BLaER1 treated with 17β-estradiol and CSF1 and Interleukin-3, amounts not matched to agents 10 nM and 100 nM (cell line): ENCODE measurements at regions not wholly inside any gene's neighbourhood (a gene's known extent, or its start where the extent isn't known, plus 50 kb on each side); places are given as distances from the start of the nearest gene placed in this dataset.
A peak's percentile ranks its signal among the peaks of the same experiment; 100 is the strongest.

Experiments used
- H3K27ac ChIP-seq, 11 experiments: shearing (Covaris generic); formaldehyde crosslinking; 2 replicates each; pipeline ENCODE4 v1.8.1; 2022
- H3K27me3 ChIP-seq, 11 experiments: shearing (Covaris generic); formaldehyde crosslinking; 2 replicates each; pipeline ENCODE4 v1.8.1; 2022
- H3K36me3 ChIP-seq, 11 experiments: shearing (Covaris generic); formaldehyde crosslinking; 2 replicates each; pipeline ENCODE4 v1.8.1; 2022
- H3K4me1 ChIP-seq, 10 experiments: shearing (Covaris generic); formaldehyde crosslinking; 2 replicates each; pipeline ENCODE4 v1.8.1; 2022
- H3K4me2 ChIP-seq, 11 experiments: shearing (Covaris generic); formaldehyde crosslinking; 2 replicates each; pipeline ENCODE4 v1.8.1; 2022
- H3K4me3 ChIP-seq, 10 experiments: shearing (Covaris generic); formaldehyde crosslinking; 2 replicates each; pipeline ENCODE4 v1.8.1; 2022
- H3K9ac ChIP-seq, 11 experiments: shearing (Covaris generic); formaldehyde crosslinking; 2 replicates each; pipeline ENCODE4 v1.8.1; 2022
- H3K9me3 ChIP-seq, 11 experiments: shearing (Covaris generic); formaldehyde crosslinking; replicated peaks in 1 of 11; 2 replicates each; pipeline ENCODE4 v1.8.1; 2022
- H4K20me1 ChIP-seq, 11 experiments: shearing (Covaris generic); formaldehyde crosslinking; 2 replicates each; pipeline ENCODE4 v1.8.1; 2022
- Cebpa-rat ChIP-seq, 11 experiments: shearing (Covaris generic); IDR thresholded peaks; 2 replicates each; pipeline ENCODE4 v1.8.1; 2022

- H3K9ac ChIP-seq = no peak overlapping the region
- TF ChIP-seq Cebpa-rat (IDR thresholded peaks at IDR 0.05) = no peak
- no peak overlapping the region for H3K4me3 ChIP-seq
- peaks cover 3 to 37% (median 33%) of the 10 kb centered on the region in 11 experiments; a peak in 19 of 22 replicates for H3K27me3 ChIP-seq
- H3K4me1 ChIP-seq = peaks cover 0 to 9% (median 7%) of the 10 kb centered on the region in 10 experiments; a peak in 10 of 20 replicates
- no peak overlapping the region for H3K4me2 ChIP-seq
- H3K36me3 ChIP-seq = no peaks in the 10 kb centered on the region
- H3K27ac ChIP-seq = no peak overlapping the region
- H4K20me1 ChIP-seq = no peaks in the 10 kb centered on the region
- no peaks in the 10 kb centered on the region for H3K9me3 ChIP-seq
Measured at GRCh38 chr5:3124410-3124809, 372.9 kb upstream of the IRX2 start.

GRCh38 chr5:3123763-3124157 lies 372.3 kb upstream of the IRX2 start:
- H3K4me1 ChIP-seq = peaks cover 0 to 9% (median 7%) of the 10 kb centered on the region in 10 experiments; a peak in 10 of 20 replicates
- H3K9me3 ChIP-seq = no peaks in the 10 kb centered on the region
- H3K27ac ChIP-seq = no peak overlapping the region
- TF ChIP-seq Cebpa-rat (IDR thresholded peaks at IDR 0.05) = no peak
- H3K4me3 ChIP-seq = no peak overlapping the region
- no peaks in the 10 kb centered on the region for H3K36me3 ChIP-seq
- H3K27me3 ChIP-seq = peaks cover 3 to 44% (median 36%) of the 10 kb centered on the region in 11 experiments; a peak in 19 of 22 replicates
- no peak overlapping the region for H3K4me2 ChIP-seq
- no peak overlapping the region for H3K9ac ChIP-seq
- no peaks in the 10 kb centered on the region for H4K20me1 ChIP-seq

GRCh38 chr5:3122985-3123762 lies 371.7 kb upstream of the IRX2 start:
- Histone ChIP-seq H3K9ac (no peak overlapping the region), H4K20me1 (no peaks in the 10 kb centered on the region), H3K4me1 (peaks cover 0 to 9% (median 7%) of the 10 kb centered on the region in 10 experiments; a peak in 10 of 20 replicates), H3K27ac (no peak overlapping the region), H3K9me3 (no peaks in the 10 kb centered on the region), H3K4me3 (no peak overlapping the region), H3K4me2 (no peak overlapping the region), H3K27me3 (peaks cover 3 to 44% (median 37%) of the 10 kb centered on the region in 11 experiments; a peak in 19 of 22 replicates), H3K36me3 (no peaks in the 10 kb centered on the region)
- no peak for TF ChIP-seq Cebpa-rat (IDR thresholded peaks at IDR 0.05)

GRCh38 chr5:3122216-3122615 lies 370.7 kb upstream of the IRX2 start:
- peaks cover 0 to 9% (median 7%) of the 10 kb centered on the region in 10 experiments; a peak in 10 of 20 replicates for H3K4me1 ChIP-seq
- no peak overlapping the region for H3K27ac ChIP-seq
- H3K9me3 ChIP-seq = no peaks in the 10 kb centered on the region
- H3K36me3 ChIP-seq = no peaks in the 10 kb centered on the region
- no peak overlapping the region for H3K4me3 ChIP-seq
- H3K27me3 ChIP-seq = peaks cover 3 to 45% (median 39%) of the 10 kb centered on the region in 11 experiments; a peak in 19 of 22 replicates
- no peak for TF ChIP-seq Cebpa-rat (IDR thresholded peaks at IDR 0.05)
- H3K4me2 ChIP-seq = peak overlapping the region in 1 of 11 experiments; percentile 56; a peak in 1 of 22 replicates
- H3K9ac ChIP-seq = no peak overlapping the region
- no peaks in the 10 kb centered on the region for H4K20me1 ChIP-seq

GRCh38 chr5:3121813-3122212 lies 370.3 kb upstream of the IRX2 start:
- Histone ChIP-seq H3K4me1 (peaks cover 0 to 9% (median 7%) of the 10 kb centered on the region in 10 experiments; a peak in 10 of 20 replicates), H3K36me3 (no peaks in the 10 kb centered on the region), H3K27me3 (peaks cover 3 to 49% (median 40%) of the 10 kb centered on the region in 11 experiments; a peak in 19 of 22 replicates), H3K4me3 (no peak overlapping the region), H3K9me3 (no peaks in the 10 kb centered on the region), H3K9ac (no peak overlapping the region), H4K20me1 (no peaks in the 10 kb centered on the region), H3K4me2 (peak overlapping the region in 7 of 11 experiments; percentile 25 to 57 (median 47); a peak in 13 of 22 replicates), H3K27ac (no peak overlapping the region)
- TF ChIP-seq Cebpa-rat (IDR thresholded peaks at IDR 0.05) = no peak

GRCh38 chr5:3120028-3120427 lies 368.6 kb upstream of the IRX2 start:
- Histone ChIP-seq H3K4me1 (peaks cover 0 to 9% (median 7%) of the 10 kb centered on the region in 10 experiments; a peak in 10 of 20 replicates), H3K9me3 (peaks cover 0 to 8% (median 0%) of the 10 kb centered on the region in 11 experiments; a peak in 3 of 22 replicates), H3K4me2 (no peak overlapping the region), H3K36me3 (no peaks in the 10 kb centered on the region), H4K20me1 (no peaks in the 10 kb centered on the region), H3K4me3 (no peak overlapping the region), H3K27ac (no peak overlapping the region), H3K27me3 (peaks cover 3 to 59% (median 50%) of the 10 kb centered on the region in 11 experiments; a peak in 20 of 22 replicates), H3K9ac (no peak overlapping the region)
- no peak for TF ChIP-seq Cebpa-rat (IDR thresholded peaks at IDR 0.05)

- H3K4me1 ChIP-seq = peaks cover 0 to 9% (median 7%) of the 10 kb centered on the region in 10 experiments; a peak in 10 of 20 replicates
- peaks cover 0 to 13% (median 5%) of the 10 kb centered on the region in 11 experiments; a peak in 11 of 22 replicates for H3K9me3 ChIP-seq
- H3K27ac ChIP-seq = no peak overlapping the region
- no peaks in the 10 kb centered on the region for H3K36me3 ChIP-seq
- no peak overlapping the region for H3K4me3 ChIP-seq
- no peak overlapping the region for H3K4me2 ChIP-seq
- H3K9ac ChIP-seq = no peak overlapping the region
- no peaks in the 10 kb centered on the region for H4K20me1 ChIP-seq
- TF ChIP-seq Cebpa-rat (IDR thresholded peaks at IDR 0.05) = no peak
- peaks cover 3 to 59% (median 50%) of the 10 kb centered on the region in 11 experiments; a peak in 20 of 22 replicates for H3K27me3 ChIP-seq
Measured at GRCh38 chr5:3119435-3119834, 368.0 kb upstream of the IRX2 start.

GRCh38 chr5:3118340-3118739 lies 366.9 kb upstream of the IRX2 start:
- Histone ChIP-seq H3K9me3 (peaks cover 0 to 19% (median 12%) of the 10 kb centered on the region in 11 experiments; a peak in 15 of 22 replicates), H3K9ac (no peak overlapping the region)

GRCh38 chr5:3116366-3116765 lies 364.9 kb upstream of the IRX2 start:
- Histone ChIP-seq H4K20me1 (no peaks in the 10 kb centered on the region), H3K9me3 (peaks cover 0 to 20% (median 12%) of the 10 kb centered on the region in 11 experiments; a peak in 15 of 22 replicates), H3K9ac (no peak overlapping the region), H3K27ac (no peak overlapping the region), H3K4me1 (peaks cover 0 to 7% (median 1%) of the 10 kb centered on the region in 10 experiments; a peak in 8 of 20 replicates), H3K4me2 (no peak overlapping the region), H3K27me3 (peaks cover 3 to 42% (median 28%) of the 10 kb centered on the region in 11 experiments; a peak in 20 of 22 replicates), H3K36me3 (no peaks in the 10 kb centered on the region), H3K4me3 (no peak overlapping the region)
- TF ChIP-seq Cebpa-rat (IDR thresholded peaks at IDR 0.05) = no peak

More at GRCh38 chr5:3118340-3118739, 366.9 kb upstream of the IRX2 start:
- peaks cover 3 to 59% (median 48%) of the 10 kb centered on the region in 11 experiments; a peak in 20 of 22 replicates for H3K27me3 ChIP-seq
- no peaks in the 10 kb centered on the region for H3K36me3 ChIP-seq
- H3K27ac ChIP-seq = no peak overlapping the region
- H3K4me3 ChIP-seq = no peak overlapping the region
- peaks cover 0 to 9% (median 7%) of the 10 kb centered on the region in 10 experiments; a peak in 10 of 20 replicates for H3K4me1 ChIP-seq
- H4K20me1 ChIP-seq = no peaks in the 10 kb centered on the region
- H3K4me2 ChIP-seq = no peak overlapping the region
- no peak for TF ChIP-seq Cebpa-rat (IDR thresholded peaks at IDR 0.05)
